ENCODE measurements at regions not wholly inside any gene's neighbourhood (a gene's known extent, or its start where the extent isn't known, plus 50 kb on each side); places are given as distances from the start of the nearest gene placed in this dataset.

GRCh38 chr4:137432446-137433311, 99.6 kb downstream of the PCDH18 start:
- H3K36me3 Mint-ChIP-seq (ENCODE audit: unreplicated experiment) = no peaks in the 10 kb centered on the region
- no peak for DNase-seq
- peaks cover 2% of the 10 kb centered on the region for H3K9me3 Mint-ChIP-seq (ENCODE audit: unreplicated experiment)
- H3K27ac Mint-ChIP-seq (ENCODE audit: unreplicated experiment) = no peak overlapping the region
- no peak overlapping the region for H3K4me3 Mint-ChIP-seq (ENCODE audit: unreplicated experiment)
- H3K27me3 Mint-ChIP-seq (ENCODE audit: unreplicated experiment) = no peaks in the 10 kb centered on the region
- no peaks in the 10 kb centered on the region for H3K4me1 Mint-ChIP-seq (ENCODE audit: low read depth, unreplicated experiment)
- TF ChIP-seq CTCF (IDR thresholded peaks at IDR 0.05; ENCODE audit: partially characterized antibody, unreplicated experiment) = no peak

GRCh38 chr4:137430171-137430570, 102.1 kb downstream of the PCDH18 start:
- Mint-ChIP-seq H3K36me3 (ENCODE audit: unreplicated experiment) (no peaks in the 10 kb centered on the region), H3K4me3 (ENCODE audit: unreplicated experiment) (no peak overlapping the region), H3K9me3 (ENCODE audit: unreplicated experiment) (peaks cover 2% of the 10 kb centered on the region), H3K27me3 (ENCODE audit: unreplicated experiment) (no peaks in the 10 kb centered on the region), H3K27ac (ENCODE audit: unreplicated experiment) (no peak overlapping the region), H3K4me1 (ENCODE audit: low read depth, unreplicated experiment) (no peaks in the 10 kb centered on the region)
- no peak for DNase-seq
- no peak for TF ChIP-seq CTCF (IDR thresholded peaks at IDR 0.05; ENCODE audit: partially characterized antibody, unreplicated experiment)

- Mint-ChIP-seq H3K36me3 (ENCODE audit: unreplicated experiment) (no peaks in the 10 kb centered on the region), H3K27me3 (ENCODE audit: unreplicated experiment) (no peaks in the 10 kb centered on the region), H3K9me3 (ENCODE audit: unreplicated experiment) (peaks cover 4% of the 10 kb centered on the region), H3K4me1 (ENCODE audit: low read depth, unreplicated experiment) (no peaks in the 10 kb centered on the region), H3K27ac (ENCODE audit: unreplicated experiment) (no peak overlapping the region), H3K4me3 (ENCODE audit: unreplicated experiment) (no peak overlapping the region)
- no peak for TF ChIP-seq CTCF (IDR thresholded peaks at IDR 0.05; ENCODE audit: partially characterized antibody, unreplicated experiment)
- DNase-seq = no peak
These were observed 104.9 kb downstream of the PCDH18 start for GRCh38 chr4:137427411-137427810.

- H3K4me3 Mint-ChIP-seq (ENCODE audit: unreplicated experiment) = no peak overlapping the region
- no peaks in the 10 kb centered on the region for H3K27me3 Mint-ChIP-seq (ENCODE audit: unreplicated experiment)
- peaks cover 6% of the 10 kb centered on the region for H3K36me3 Mint-ChIP-seq (ENCODE audit: unreplicated experiment)
- H3K4me1 Mint-ChIP-seq (ENCODE audit: low read depth, unreplicated experiment) = no peaks in the 10 kb centered on the region
- H3K27ac Mint-ChIP-seq (ENCODE audit: unreplicated experiment) = no peak overlapping the region
- DNase-seq = no peak
- peaks cover 4% of the 10 kb centered on the region for H3K9me3 Mint-ChIP-seq (ENCODE audit: unreplicated experiment)
- TF ChIP-seq CTCF (IDR thresholded peaks at IDR 0.05; ENCODE audit: partially characterized antibody, unreplicated experiment) = no peak
These were observed 107.0 kb downstream of the PCDH18 start for GRCh38 chr4:137425281-137425680.

- no peak overlapping the region for H3K4me3 Mint-ChIP-seq (ENCODE audit: unreplicated experiment)
- DNase-seq = no peak
- no peaks in the 10 kb centered on the region for H3K4me1 Mint-ChIP-seq (ENCODE audit: low read depth, unreplicated experiment)
- H3K27me3 Mint-ChIP-seq (ENCODE audit: unreplicated experiment) = no peaks in the 10 kb centered on the region
- TF ChIP-seq CTCF (IDR thresholded peaks at IDR 0.05; ENCODE audit: partially characterized antibody, unreplicated experiment) = no peak
- no peak overlapping the region for H3K27ac Mint-ChIP-seq (ENCODE audit: unreplicated experiment)
- H3K36me3 Mint-ChIP-seq (ENCODE audit: unreplicated experiment) = peaks cover 6% of the 10 kb centered on the region
- peaks cover 4% of the 10 kb centered on the region for H3K9me3 Mint-ChIP-seq (ENCODE audit: unreplicated experiment)
These were observed 109.6 kb downstream of the PCDH18 start for GRCh38 chr4:137422666-137423065.

Measured in glutamatergic neuron (in vitro differentiated cells).